ENCODE measurements at regions not wholly inside any gene's neighbourhood (a gene's known extent, or its start where the extent isn't known, plus 50 kb on each side); places are given as distances from the start of the nearest gene placed in this dataset.

GRCh38 chr16:54829691-54830090 is 101.0 kb upstream of the IRX5 start:
- in situ Hi-C loops (cut with HindIII; ENCODE audit: low sequenced_read_pairs), result no loop called here
- no peak overlapping the region for H3K4me3 ChIP-seq (ENCODE audit: low read depth, low read length)
- TF ChIP-seq CTCF (IDR thresholded peaks at IDR 0.05; ENCODE audit: low read depth, low read length), result no peak
- no peak for DNase-seq (ENCODE audit: low read depth, low spot score)

DNA sequence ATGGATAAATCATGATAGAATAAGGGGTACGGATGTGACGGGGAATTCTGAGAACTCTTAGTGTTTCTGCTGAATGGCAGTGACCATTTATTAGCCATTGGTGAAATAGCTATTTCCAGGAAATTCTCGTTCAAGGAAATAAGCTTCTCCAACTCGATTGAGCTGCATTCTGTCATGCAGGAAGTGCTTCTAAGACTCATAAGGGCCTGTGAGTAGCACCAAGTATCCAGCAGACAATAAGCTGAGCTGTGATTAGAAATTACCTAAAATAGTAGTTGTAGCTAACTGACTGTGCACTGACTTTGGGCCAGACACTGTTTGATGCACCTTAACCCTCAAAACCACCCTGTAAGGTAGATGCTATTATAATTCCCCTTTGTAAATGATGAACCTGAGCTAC is 107.8 kb upstream of the IRX5 start:
- H3K4me3 ChIP-seq (ENCODE audit: low read depth, low read length), result no peak overlapping the region
- no peak for DNase-seq (ENCODE audit: low read depth, low spot score)
- TF ChIP-seq CTCF (IDR thresholded peaks at IDR 0.05; ENCODE audit: low read depth, low read length), result no peak
- in situ Hi-C loops (cut with HindIII; ENCODE audit: low sequenced_read_pairs), result no loop called here

- no peak for TF ChIP-seq CTCF (IDR thresholded peaks at IDR 0.05; ENCODE audit: low read depth, low read length)
- no peak for DNase-seq (ENCODE audit: low read depth, low spot score)
- in situ Hi-C loops (cut with HindIII; ENCODE audit: low sequenced_read_pairs), result no loop called here
- H3K4me3 ChIP-seq (ENCODE audit: low read depth, low read length), result no peak overlapping the region
Observed at GRCh38 chr16:54822492-54822891, 108.2 kb upstream of the IRX5 start.

GRCh38 chr16:54821731-54822130 is 108.9 kb upstream of the IRX5 start:
- DNase-seq (ENCODE audit: low read depth, low spot score), result peak; percentile 1
- no peak overlapping the region for H3K4me3 ChIP-seq (ENCODE audit: low read depth, low read length)
- in situ Hi-C loops (cut with HindIII; ENCODE audit: low sequenced_read_pairs), result no loop called here
- no peak for TF ChIP-seq CTCF (IDR thresholded peaks at IDR 0.05; ENCODE audit: low read depth, low read length)

DNA sequence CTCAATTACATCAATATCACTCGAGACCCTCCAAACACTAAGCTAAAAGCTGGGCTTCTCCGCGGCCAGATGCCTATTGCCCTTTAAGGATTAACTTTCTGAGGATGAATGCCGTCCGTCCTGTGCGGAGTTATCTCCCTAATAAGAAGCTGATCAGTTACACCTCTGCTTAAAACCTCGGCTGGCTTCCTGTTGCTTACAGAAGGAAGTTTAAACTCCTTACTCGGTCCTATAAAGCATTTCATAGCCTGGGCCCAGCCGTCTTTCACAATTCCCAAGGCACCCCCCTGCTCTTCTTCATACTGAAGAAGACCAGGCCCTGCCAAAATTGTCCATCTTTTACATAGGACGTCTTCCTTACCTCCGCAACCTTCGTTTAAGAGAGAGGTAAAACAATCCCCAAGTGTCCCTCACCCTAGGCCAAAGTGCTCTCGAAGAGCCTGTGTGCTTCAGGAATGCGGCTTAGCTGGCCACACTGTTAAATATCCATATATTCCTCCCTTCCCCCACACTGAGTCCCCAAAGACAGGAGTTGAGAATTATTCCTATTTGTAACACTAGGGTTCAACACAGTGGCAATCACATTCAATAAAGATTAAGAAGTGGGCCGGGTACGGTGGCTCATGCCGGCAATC is 112.6 kb upstream of the IRX5 start:
- H3K4me3 ChIP-seq (ENCODE audit: low read depth, low read length), result no peak overlapping the region
- no peak for DNase-seq (ENCODE audit: low read depth, low spot score)
- no peak for TF ChIP-seq CTCF (IDR thresholded peaks at IDR 0.05; ENCODE audit: low read depth, low read length)
- in situ Hi-C loops (cut with HindIII; ENCODE audit: low sequenced_read_pairs), result no loop called here

- H3K4me3 ChIP-seq (ENCODE audit: low read depth, low read length), result no peak overlapping the region
- in situ Hi-C loops (cut with HindIII; ENCODE audit: low sequenced_read_pairs), result no loop called here
- peak; percentile 1 for DNase-seq (ENCODE audit: low read depth, low spot score)
- peak; percentile 34 for TF ChIP-seq CTCF (IDR thresholded peaks at IDR 0.05; ENCODE audit: low read depth, low read length)
Observed at GRCh38 chr16:54817432-54817831, 113.2 kb upstream of the IRX5 start.

- no peak overlapping the region for H3K4me3 ChIP-seq (ENCODE audit: low read depth, low read length)
- in situ Hi-C loops (cut with HindIII; ENCODE audit: low sequenced_read_pairs), result no loop called here
- no peak for DNase-seq (ENCODE audit: low read depth, low spot score)
- TF ChIP-seq CTCF (IDR thresholded peaks at IDR 0.05; ENCODE audit: low read depth, low read length), result no peak
Observed at GRCh38 chr16:54816471-54816870, 114.2 kb upstream of the IRX5 start.

Measured in astrocyte of the spinal cord (primary cell).